Amniotic epithelial cell (primary cell): ENCODE measurements at regions not wholly inside any gene's neighbourhood (a gene's known extent, or its start where the extent isn't known, plus 50 kb on each side); places are given as distances from the start of the nearest gene placed in this dataset.
"Not testable (repeated sequence)": the region's sequence is repeated elsewhere in the genome, so short reads cannot be mapped to it uniquely, and the experiment has no call there.

ENCODE experiments used
- DNase-seq: peaks from one replicate; pipeline ENCODE4 v3.0.0-alpha.2; 2010; ENCODE audit warnings: low read depth

DNA sequence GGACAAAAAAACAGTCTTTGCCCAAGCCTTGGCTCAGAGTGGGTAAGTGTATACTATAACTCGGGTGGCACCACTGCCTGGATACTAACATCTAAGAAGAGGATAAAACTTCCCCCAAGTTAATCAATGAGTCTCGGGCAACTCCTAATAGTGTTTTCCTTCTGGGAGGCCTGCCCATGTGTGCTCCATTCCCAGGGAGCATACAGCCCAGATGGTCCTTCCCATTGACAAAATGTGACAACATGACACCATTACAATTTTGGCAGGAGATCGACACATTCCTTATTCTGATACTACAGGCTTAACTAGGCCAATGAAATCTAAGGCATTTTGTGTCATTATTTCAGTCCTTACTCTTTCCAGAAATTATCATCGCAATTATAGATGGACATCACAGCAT, 52.7 kb upstream of the CRIM1 start:
- no peak for DNase-seq

DNA sequence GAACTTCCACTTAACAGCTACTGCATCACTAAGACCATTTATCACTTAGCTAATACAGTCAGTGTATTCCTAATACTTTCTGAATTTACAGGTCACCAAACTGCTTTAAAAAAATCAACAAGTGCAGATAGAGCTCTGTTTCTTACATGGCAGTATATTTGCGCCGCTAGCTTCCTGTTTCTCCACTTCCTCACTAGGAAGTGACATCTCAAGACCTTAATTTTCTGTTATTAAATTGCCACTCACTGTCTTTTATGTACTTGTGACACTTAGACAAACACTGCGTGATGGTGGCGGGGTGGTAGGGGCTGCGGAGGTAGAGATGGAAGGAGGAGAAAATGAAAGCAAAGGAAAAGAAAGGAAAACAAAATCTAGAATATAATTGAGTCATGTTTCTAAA, 53.7 kb upstream of the CRIM1 start:
- DNase-seq: no peak

DNA sequence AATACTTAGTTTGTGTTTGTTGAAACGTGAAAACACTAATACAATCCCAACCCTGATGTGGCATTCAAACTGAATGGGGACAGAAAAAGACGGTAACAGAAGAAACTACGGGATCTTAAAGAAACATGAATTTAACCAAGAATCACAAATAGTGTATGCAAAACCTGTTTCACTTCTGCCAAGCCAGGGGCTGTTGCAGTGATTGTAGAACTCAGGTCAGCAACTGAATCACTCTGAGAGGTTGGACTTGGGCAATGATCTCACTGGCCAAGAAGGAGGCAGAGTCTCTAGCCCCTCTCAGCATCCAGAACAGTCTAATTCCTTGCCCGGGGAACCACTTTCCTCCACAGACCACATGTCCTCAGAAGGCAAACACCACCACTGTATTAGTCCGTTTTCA, 54.9 kb upstream of the CRIM1 start:
- DNase-seq: no peak

DNA sequence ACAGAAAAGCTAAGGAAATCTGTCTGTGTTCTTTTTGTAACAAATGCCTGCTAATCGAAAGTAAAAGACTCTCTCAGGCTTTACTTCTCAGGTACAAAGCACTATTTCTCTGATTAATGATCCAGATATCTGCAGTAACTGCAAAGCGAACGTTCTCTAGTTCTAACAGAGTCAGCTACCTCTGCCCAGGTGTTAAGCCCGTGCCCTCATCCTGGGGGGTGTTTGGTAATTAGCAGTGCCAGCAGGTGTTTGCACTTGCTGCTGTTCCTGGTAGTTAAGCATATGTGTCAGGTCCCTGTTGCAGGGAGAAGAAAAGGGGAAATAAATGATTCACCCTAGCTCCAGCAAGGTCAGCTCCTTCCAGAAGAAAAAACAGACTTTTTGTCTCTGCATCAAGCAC, 58.8 kb upstream of the CRIM1 start:
- DNase-seq: no peak

DNA sequence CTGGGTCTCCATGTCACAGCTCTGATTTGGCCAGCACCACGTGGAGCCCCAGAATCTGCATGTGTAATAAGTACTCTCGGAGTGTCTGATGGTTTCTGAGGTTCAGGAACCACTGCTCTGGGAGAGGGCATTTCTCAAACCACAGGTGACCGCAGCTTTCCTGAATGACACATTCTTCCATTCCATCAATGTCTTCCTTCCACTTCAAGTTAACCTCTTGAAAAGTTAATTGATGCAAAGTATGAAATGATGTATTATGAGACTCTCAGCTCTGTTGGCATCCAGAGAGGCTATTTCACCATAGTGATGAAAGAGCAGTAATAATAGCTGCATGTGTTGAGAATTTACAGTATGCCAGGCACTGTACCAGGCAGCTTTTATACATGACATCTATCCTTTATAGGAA, 61.3 kb upstream of the CRIM1 start:
- DNase-seq: peak; percentile 3

DNA sequence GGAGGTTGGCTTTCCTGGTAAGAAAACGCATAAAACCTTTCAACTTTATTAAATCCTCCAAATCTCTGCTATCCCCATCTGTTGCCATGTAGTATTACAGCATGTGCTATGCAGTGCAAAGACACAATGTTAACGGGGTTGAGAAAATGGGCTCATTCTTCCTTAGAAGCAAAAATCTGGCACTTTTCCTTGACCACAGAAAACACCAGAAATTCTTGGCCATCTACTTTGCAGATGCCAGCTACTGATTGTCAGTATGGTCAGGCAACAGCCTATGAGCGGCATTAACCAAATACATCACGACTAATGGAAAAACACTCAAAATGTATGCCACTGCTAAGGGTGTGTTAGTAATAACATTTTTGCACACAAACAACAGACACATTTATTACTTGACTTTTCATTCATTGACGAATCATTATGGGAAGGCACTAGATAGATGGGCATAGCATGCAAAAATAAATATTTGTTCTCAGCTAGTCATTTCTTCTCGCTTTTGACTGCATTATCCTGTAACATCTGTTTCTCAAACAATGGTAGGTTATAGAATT, 65.2 kb upstream of the CRIM1 start:
- no peak for DNase-seq

DNA sequence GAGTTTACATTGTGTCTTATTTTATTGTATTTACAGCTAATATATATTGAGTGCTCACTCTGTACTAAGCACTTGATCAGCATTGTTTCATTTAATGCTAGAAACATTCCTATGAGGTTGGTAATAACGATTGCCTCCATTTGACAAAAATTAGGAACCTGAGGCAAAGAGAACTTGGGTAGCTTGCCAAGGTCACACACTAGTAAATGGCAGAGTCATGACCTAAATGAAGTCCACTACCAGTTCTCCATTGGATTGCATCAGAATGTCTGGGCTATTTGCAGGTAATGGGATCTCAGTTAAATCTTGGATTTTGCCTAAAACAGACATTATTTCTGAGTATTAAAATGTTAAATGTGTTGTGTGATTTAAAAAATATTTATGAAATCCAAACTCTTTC, 65.8 kb upstream of the CRIM1 start:
- no peak for DNase-seq

DNA sequence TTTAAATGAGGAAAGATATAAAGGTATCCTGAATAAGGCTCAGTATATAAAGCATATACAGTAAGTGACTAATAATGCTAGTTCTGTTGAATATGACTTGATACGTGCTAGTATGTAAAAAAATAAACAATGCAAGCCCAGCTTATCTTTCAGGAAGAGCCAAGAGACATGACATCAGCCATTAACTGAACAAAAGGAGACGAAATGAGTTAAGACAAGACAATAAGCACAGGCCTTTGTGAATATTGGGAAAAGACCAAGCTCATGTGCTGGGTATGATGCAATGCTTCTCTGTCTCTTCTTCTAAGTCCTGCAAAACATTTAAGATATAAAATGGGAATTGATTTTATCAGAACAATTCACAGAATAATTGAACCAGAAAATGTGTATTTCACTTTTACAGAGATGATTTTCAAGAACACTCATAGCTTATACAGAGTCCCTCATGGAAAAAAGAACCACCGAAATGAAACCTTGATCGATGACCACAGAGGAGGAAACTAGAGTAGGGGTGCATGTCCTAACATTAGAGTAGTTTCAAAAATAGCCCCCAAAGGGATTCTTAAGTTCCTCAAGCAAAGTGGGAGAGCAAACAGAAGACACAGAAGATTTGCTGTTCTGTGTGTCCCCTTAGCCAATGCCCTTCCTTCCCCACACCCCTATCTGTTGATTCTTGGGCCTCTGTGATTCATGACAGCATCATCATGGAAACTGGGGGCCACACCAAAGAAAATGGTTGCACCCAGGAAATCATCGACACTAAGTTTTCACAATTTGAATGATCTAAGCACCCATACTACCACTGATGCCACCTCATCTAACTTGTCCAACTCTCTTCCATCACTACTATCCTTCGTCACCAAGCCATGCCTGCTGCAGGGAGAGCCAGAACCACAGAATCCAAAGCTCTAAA, 68.0 kb upstream of the CRIM1 start:
- peak; percentile 26 for DNase-seq

DNA sequence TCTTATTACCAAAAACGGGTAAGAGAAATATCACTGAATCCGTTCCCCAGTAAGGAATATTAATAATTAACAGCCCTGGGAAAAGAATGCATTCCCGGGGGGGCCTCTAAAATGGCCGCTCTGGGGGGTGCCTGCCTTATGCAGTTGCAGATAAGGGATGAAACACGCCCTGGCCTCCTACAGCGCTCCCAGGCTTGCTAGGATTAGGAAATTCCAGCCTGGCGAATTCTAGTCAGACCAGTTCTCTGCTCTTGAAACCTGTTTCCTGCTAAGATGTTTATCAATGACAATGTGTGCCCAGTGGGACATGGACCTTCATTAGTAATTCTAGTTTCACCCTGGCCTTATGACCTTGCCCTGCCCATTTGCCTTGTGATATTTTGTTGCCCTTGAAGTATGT, 76.1 kb upstream of the CRIM1 start:
- not testable (repeated sequence) for DNase-seq

DNA sequence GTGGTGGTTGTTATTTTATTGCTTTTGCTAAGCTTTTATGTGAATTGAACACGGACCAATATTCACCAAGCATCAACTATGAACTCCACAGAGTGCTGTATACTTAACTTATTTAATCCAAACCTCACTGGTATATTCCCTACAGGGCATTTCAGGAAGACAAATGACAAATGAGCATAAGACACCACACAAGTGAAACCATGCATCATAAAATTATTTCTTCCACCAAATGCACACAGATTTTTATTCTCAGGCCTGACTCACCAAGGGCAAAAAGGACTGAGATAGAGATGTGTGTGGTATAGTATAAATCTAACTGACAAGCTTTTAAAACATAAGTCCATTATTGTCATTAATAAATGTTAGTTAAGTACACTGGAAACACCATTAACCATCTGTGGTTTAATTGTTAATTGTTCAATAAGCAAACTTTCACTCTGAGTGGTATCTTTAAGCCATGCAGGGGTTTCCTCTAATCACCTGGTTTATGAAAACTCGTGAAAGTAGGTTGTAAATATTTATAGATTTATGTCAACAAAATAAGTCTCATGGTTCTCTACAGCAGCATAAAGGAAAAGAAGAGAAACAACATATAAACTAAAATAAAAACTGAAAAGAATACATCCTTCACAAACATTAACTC, 77.6 kb upstream of the CRIM1 start:
- no peak for DNase-seq

DNA sequence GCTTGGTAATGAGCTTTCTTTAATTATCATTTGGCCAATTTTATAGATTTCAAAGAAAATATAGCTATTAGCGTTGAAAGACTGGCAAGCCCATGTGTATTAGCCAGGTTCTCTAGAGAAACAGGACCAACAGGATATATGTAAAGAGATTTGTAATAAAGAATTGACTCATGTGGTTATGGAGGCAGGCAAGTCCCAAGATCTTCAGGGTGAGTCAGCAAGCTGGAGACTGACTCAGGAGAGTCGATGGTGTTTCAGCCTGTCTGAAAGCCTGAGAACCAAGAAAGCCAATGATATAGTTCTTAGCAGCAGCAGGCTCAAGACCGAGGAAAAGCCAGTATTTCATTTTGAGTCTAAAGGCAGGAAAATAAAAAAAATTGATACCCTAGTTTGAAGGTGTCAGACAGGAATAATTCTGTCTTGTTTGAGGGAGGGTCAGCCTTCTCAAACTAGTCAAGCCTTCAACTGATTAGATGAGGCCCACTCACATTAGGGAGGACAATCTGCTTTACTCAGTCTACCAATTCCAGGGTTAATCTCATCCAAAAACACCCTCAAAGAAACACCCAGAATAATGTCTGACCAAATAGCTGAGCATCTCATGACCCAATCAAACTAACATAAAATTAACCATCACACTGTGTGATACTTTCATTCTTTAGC, 78.3 kb upstream of the CRIM1 start:
- DNase-seq: peak; percentile 92

DNA sequence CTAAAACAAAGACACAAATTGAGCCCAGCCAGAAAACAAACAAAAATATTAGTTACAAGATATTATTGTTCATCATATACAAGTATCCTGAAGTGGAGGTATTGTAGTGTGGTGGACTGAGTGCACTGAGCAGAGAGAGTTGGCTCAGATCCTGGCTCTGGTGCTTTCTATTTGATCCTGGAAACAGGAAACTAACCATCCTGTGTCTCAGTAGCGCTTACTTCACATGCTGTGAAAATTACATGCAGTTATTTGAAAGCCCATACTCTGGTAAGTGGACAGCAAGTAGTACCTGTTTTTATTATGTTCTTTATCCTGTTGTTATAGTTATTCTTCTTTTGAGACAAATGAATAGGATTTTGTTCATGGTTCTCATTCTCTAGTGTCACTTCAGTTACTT, 84.3 kb upstream of the CRIM1 start:
- no peak for DNase-seq

DNA sequence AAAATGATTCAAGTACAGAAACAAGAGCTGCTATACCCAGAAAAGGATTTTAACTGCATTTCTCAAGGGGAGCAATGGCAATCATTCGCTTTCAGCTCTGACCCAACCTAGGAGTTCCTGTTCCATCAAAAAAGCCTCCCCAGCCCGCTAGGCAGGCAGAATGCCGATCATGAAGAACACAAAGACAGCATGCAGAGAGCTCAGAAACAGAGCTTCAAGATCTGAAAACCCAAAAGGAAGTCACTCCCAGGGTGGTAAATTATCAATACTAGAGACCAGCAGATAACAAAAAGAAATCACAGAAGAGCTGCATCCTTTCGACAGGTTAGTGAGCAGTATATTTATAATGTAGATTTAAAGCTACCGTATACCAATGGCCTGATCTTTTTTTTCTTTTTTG, 84.8 kb upstream of the CRIM1 start:
- no peak for DNase-seq

DNA sequence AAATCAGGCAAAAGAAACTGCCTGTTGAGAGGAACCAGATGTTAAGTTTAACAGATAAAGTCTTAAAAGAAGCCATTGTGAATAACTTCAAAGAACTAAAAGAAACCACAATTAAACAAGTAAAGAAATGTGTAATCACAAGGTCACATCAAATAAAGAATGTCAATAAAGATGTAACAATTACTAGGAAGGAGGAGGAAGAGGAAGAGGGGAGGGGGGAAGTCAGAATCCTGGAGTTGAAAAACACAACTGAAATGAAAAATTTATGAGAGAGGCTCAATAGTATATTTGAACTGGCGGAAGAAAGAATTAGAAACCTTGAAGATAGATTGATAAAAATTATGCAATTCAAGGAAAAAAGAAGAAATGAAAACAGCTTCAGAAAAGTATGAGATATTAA, 88.4 kb upstream of the CRIM1 start:
- no peak for DNase-seq

DNA sequence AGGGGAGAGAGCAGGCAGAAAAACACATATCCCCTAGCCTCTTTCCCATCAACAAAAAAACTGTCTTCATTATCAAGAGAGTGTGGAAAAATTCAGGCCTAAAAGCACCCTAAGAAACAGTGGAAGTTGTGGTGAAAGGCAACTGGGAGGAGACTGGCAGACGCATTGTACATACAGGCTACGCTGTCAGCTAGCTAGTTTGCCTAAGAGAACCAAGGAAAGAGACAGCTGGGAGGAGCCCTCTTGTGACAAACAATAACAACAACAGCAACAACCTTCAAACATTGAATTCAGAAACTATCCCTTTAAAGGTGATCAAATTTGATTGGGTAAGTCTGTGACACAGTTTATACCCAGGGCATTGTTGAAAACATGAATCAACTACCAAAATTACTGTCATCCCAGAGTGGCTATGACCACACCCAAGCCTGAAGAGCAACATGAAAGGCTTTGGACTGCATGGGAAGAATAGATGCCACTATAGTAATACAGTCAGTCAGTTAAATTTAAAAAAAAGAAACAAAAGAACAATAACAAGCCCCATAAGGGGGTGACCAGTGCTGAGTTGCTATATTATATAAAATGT, 88.9 kb upstream of the CRIM1 start:
- DNase-seq: no peak

DNA sequence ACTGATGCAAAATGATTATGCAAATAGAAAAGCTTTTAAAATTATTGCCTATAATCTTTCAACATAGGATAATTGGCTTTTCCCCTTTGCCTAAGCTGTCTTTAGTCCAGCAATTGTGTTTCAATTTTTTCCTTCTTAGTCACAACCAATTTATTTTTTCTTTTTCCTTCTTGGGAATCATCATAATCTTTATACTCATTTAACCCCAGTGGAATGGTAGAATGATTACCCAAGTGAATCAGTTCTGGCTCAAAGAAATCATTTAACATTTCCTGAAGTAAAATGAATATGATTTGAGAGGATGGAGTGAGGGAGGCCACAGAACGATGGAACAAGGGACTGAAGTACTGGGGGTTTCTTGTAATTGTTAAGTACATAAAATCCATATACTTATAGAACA, 93.0 kb upstream of the CRIM1 start:
- no peak for DNase-seq

DNA sequence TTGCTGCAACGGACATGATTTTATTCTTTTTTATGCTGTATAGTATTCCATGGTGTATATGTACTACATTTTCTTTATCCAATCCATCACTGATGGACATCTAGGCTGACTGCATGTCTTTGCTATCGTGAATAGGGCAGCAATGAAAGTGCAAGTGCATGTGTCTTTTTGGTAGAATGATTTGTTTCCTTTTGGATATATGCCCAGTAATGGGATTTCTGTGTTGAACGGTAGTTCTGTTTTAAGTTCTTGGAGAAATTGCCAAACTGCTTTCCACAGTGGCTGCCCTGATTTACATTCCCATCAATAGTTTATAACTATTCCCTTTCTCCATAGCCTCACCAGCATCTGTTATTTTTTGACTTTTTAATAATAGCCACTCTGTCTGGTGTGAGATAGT, 99.7 kb upstream of the CRIM1 start:
- DNase-seq: no peak

DNA sequence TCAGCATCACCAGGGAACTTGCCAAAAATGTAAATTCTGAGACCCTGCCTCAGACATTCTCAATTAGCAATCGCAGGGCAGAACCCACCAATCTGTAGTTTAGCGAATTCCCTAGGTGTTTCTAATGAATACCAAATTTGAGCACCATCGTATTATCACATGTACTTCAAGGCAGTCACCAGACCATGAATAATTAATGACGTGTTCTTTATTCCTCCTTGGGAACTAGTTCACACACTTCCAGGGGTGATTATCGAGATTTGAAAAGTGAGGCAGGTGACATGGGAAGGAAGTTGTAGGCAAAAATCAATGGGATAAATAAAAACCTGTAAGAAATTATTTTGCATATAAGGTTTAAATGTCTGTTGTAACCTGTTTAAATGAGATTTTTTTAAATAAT, 102.5 kb upstream of the CRIM1 start:
- no peak for DNase-seq

DNA sequence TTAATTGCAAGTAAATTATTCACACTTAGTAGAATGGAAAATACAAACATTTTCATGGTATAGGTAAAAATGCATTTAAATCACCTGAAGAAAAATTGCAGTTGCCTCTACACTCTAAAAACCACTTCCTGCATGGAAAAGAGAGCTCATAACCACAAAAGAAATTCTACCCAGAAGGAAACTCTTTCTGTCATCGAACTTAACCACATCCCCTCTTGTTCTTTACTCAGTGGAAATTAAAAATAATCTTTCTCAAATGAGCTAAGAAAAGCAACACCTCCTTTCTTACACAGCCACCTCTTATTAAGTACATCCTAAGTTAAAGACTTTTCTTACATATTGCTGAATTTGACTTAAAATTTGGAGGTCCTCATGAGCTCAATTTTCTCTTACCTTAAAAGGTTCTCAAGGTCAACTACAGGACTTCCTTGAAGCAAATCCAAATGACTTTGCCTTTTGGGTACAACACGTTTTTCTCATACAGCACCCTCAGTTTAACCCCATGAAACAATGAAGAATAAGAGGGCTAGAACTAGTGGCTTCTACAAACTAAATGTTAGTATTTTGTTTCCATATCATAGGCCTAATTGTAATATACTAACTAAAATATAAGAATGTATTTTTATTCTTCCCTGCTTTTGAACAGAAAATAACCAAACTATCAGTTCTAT, 109.1 kb upstream of the CRIM1 start:
- no peak for DNase-seq

DNA sequence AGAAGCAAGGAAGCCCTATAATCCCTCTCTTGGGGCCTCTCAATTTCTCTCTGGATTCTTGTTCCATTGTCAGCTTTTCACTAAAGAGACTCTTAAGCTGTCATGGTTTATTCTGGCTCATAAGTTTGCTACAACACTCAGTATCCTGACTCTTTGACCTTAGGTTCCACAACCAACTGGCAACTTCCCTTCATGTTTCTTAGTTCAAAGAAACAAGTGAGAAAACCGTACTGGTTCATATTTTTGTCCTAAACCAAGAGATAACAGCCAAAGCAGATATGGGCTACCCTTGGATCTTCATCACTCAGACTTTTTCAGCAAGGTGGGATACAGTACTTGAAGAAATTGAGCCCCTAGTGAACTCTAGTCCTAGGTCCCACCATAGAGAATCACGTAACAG, 109.9 kb upstream of the CRIM1 start:
- no peak for DNase-seq

DNA sequence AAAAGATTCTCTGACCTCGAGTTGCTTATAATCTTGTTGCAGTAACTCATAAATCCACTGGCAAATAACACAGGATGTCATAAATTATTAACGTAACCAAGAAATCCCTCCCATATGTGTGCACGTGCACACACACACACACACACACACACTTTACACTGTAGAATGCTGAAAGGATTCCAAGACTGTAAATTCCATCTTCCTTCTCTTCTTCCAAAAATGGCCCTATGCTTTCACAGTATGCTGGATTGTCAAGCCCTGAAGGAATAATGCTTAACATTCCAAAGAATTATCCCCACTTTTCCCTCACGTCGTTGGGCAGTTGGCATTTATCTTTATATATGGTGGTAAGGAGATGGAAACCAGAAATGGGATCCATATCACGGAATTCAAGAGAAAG, 117.5 kb upstream of the CRIM1 start:
- no peak for DNase-seq

DNA sequence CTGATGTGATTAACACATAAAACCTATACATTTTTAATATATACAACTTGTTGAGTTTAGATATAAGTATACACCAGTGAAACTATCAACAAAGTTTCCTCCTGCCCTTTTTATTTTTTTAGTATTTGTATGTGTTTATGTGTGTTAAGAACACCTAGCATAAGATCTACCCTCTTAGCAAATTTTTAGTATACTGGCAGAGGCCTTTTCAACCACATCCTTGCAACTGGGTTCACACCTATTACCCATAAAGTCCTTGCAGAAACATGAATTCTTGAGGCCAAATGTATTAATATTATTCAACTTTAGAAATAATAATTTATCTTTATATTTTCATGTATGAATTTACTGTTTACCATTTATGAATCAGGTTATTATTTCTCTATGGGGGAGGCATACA, 119.7 kb upstream of the CRIM1 start:
- no peak for DNase-seq
